ENCODE measurements at regions not wholly inside any gene's neighbourhood (a gene's known extent, or its start where the extent isn't known, plus 50 kb on each side); places are given as distances from the start of the nearest gene placed in this dataset.

- intact Hi-C loops (cut with DNase I; ENCODE audit: low total_unique reads), result no loop called here
- H3K4me1 ChIP-seq, result no peaks in the 10 kb centered on the region
- TF ChIP-seq CTCF (IDR thresholded peaks at IDR 0.05 in 8 of 11, conservative IDR thresholded peaks at IDR 0.05 in 3 of 11) (no peak), POLR2A (IDR thresholded peaks at IDR 0.05) (no peak), POLR2AphosphoS5 (IDR thresholded peaks at IDR 0.05) (no peak)
- peak overlapping the region; percentile 4 to 64 (median 30) for H3K27ac ChIP-seq
- no peaks in the 10 kb centered on the region for H3K36me3 ChIP-seq
- WGBS, 5 donors, result 51 to 68% (median 56%) methylated on average over 10 of the region's 10 CpGs
- no peak for DNase-seq
- no peaks in the 10 kb centered on the region for H3K27me3 ChIP-seq (replicated peaks in 1 of 7)
- H3K9me3 ChIP-seq, result no peaks in the 10 kb centered on the region
- H3K4me3 ChIP-seq, result no peak overlapping the region
These were observed 97.3 kb downstream of the NR1D2 start for GRCh38 chr3:24042174-24043059.

- TF ChIP-seq POLR2A (IDR thresholded peaks at IDR 0.05) (no peak), CTCF (IDR thresholded peaks at IDR 0.05 in 8 of 11, conservative IDR thresholded peaks at IDR 0.05 in 3 of 11) (no peak), POLR2AphosphoS5 (IDR thresholded peaks at IDR 0.05) (no peak)
- DNase-seq, result no peak
- Histone ChIP-seq H3K27me3 (replicated peaks in 1 of 7) (no peaks in the 10 kb centered on the region), H3K36me3 (no peaks in the 10 kb centered on the region), H3K9me3 (no peaks in the 10 kb centered on the region), H3K27ac (peak overlapping the region; percentile 4 to 64 (median 30)), H3K4me3 (no peak overlapping the region), H3K4me1 (no peaks in the 10 kb centered on the region)
- WGBS, 5 donors, result 92 to 98% (median 95%) methylated on average over 4 of the region's 4 CpGs
- intact Hi-C loops (cut with DNase I; ENCODE audit: low total_unique reads), result no loop called here
These were observed 98.1 kb downstream of the NR1D2 start for GRCh38 chr3:24043168-24043567.

- H3K4me3 ChIP-seq, result no peak overlapping the region
- intact Hi-C loops (cut with DNase I; ENCODE audit: low total_unique reads), result no loop called here
These were observed 98.9 kb downstream of the NR1D2 start for GRCh38 chr3:24043985-24044384.

More at GRCh38 chr3:24043985-24044384, 98.9 kb downstream of the NR1D2 start:
- H3K27ac ChIP-seq, result no peak overlapping the region
- no peak for DNase-seq
- H3K36me3 ChIP-seq, result no peaks in the 10 kb centered on the region
- H3K4me1 ChIP-seq, result no peaks in the 10 kb centered on the region
- WGBS, 5 donors, result 84 to 92% (median 91%) methylated on average over 5 of the region's 5 CpGs
- no peaks in the 10 kb centered on the region for H3K9me3 ChIP-seq
- TF ChIP-seq POLR2AphosphoS5 (IDR thresholded peaks at IDR 0.05) (no peak), CTCF (IDR thresholded peaks at IDR 0.05 in 8 of 11, conservative IDR thresholded peaks at IDR 0.05 in 3 of 11) (no peak), POLR2A (IDR thresholded peaks at IDR 0.05) (no peak)
- H3K27me3 ChIP-seq (replicated peaks in 1 of 7), result no peaks in the 10 kb centered on the region

Data from spleen (tissue), 11 donors.